Hepatocyte (in vitro differentiated cells): ENCODE measurements at regions not wholly inside any gene's neighbourhood (a gene's known extent, or its start where the extent isn't known, plus 50 kb on each side); places are given as distances from the start of the nearest gene placed in this dataset.

ENCODE experiments used
- EZH2 ChIP-seq: fragments of 200-600 bp; sonication (generic); IDR thresholded peaks from 2 replicates; pipeline ENCODE4 v1.6.1; 2016; ENCODE audit warnings: antibody characterized with exemption, mild to moderate bottlenecking, borderline replicate concordance
- TF ChIP-seq, protein P1 (sequence below): fragments of 200-600 bp; sonication (generic); IDR thresholded peaks from 2 replicates; pipeline ENCODE4 v1.5.1; 2016; ENCODE audit warnings: antibody characterized with exemption, mild to moderate bottlenecking; ENCODE audit not compliant: poor library complexity

DNA sequence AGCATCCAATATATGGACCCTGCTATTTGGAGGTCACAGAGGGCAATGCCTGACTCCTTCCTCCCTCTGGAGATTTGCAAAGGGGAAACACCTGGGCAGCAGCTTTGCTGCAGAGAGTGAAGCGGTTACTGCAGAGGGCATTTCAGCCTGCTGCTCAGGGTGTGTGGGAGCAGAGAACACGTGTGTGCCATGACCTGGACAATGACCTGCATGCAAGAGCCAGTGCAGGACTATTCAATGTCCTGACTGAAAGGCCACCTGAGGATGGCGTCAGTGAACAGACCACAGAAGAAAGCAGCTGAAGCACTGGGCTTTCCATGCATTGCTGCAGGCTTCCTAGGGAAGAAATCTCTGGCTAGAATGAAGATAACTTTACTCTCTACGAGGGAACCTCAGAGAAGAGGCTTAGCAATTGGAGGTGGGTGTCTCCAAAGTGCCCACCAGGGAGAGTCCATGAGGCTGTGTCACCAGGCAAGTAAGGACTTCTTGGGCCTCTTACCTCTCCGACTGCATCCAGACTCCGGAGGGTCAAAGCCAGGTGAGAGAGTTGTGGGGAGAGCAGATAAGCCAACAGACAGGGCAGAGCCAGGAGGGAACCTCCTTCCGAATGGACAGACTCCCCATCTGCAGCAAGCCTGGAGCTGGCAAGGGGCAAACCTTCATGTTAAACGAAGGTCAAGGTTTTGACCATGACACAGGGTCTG, 52.9 kb upstream of the PMEPA1 start:
- TF ChIP-seq, protein P1, sequence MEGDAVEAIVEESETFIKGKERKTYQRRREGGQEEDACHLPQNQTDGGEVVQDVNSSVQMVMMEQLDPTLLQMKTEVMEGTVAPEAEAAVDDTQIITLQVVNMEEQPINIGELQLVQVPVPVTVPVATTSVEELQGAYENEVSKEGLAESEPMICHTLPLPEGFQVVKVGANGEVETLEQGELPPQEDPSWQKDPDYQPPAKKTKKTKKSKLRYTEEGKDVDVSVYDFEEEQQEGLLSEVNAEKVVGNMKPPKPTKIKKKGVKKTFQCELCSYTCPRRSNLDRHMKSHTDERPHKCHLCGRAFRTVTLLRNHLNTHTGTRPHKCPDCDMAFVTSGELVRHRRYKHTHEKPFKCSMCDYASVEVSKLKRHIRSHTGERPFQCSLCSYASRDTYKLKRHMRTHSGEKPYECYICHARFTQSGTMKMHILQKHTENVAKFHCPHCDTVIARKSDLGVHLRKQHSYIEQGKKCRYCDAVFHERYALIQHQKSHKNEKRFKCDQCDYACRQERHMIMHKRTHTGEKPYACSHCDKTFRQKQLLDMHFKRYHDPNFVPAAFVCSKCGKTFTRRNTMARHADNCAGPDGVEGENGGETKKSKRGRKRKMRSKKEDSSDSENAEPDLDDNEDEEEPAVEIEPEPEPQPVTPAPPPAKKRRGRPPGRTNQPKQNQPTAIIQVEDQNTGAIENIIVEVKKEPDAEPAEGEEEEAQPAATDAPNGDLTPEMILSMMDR, result no peak
- no peak for TF ChIP-seq EZH2
